Head of caudate nucleus (tissue), 42 donors: ENCODE measurements at regions not wholly inside any gene's neighbourhood (a gene's known extent, or its start where the extent isn't known, plus 50 kb on each side); places are given as distances from the start of the nearest gene placed in this dataset.
"Not testable (repeated sequence)": the region's sequence is repeated elsewhere in the genome, so short reads cannot be mapped to it uniquely, and the experiment has no call there.

Source experiments
- DNase-seq, 42 donors: peaks; one replicate each; pipeline versions ENCODE4 v3.0.0 to v3.0.0-alpha.2; 2020 to 2021; ENCODE audit warnings: mixed read lengths in 7 of 42
- intact Hi-C: fragments of 100-400 bp; cut with DNase I; formaldehyde crosslinking; loops from one replicate; pipeline ENCODE4 v1.15.0; 2022

- intact Hi-C loops = no loop called here
- DNase-seq = no peak
Observed at GRCh38 chr2:121818546-121818945, 63.1 kb downstream of the TSN start.

GRCh38 chr2:121819846-121820245 is 64.4 kb downstream of the TSN start:
- DNase-seq = no peak
- intact Hi-C loops = loop anchor here (10.0 kb wide), 1 partner anchor 125 kb away; no protein-coding TSS in a partner anchor

- no peak for DNase-seq
- intact Hi-C loops = loop anchor here (10.0 kb wide), 1 partner anchor 123 kb away; no protein-coding TSS in a partner anchor
Observed at GRCh38 chr2:121821476-121822158, 66.2 kb downstream of the TSN start.

GRCh38 chr2:121824264-121824663 is 68.8 kb downstream of the TSN start:
- DNase-seq = no peak
- intact Hi-C loops = loop anchor here (10.0 kb wide), 1 partner anchor 121 kb away; no protein-coding TSS in a partner anchor

GRCh38 chr2:121825003-121825950 is 69.8 kb downstream of the TSN start:
- intact Hi-C loops = loop anchor here (10.0 kb wide), 1 partner anchor 120 kb away; no protein-coding TSS in a partner anchor

GRCh38 chr2:121826036-121826435 is 70.6 kb downstream of the TSN start:
- DNase-seq = peak in 3 of 42 donors; percentile 9 to 40 (median 16)
- intact Hi-C loops = loop anchor here (10.0 kb wide), 1 partner anchor 119 kb away; no protein-coding TSS in a partner anchor

More at GRCh38 chr2:121825003-121825950, 69.8 kb downstream of the TSN start:
- no peak for DNase-seq

GRCh38 chr2:121828281-121828731 is 72.9 kb downstream of the TSN start:
- peak in 26 of 42 donors; percentile 8 to 59 (median 30) for DNase-seq
- intact Hi-C loops = loop anchor here (10.0 kb wide), 1 partner anchor 116 kb away; no protein-coding TSS in a partner anchor

GRCh38 chr2:121830809-121831208 is 75.4 kb downstream of the TSN start:
- intact Hi-C loops = no loop called here
- DNase-seq = no peak

GRCh38 chr2:121831841-121832240 is 76.4 kb downstream of the TSN start:
- no peak for DNase-seq
- intact Hi-C loops = no loop called here

- DNase-seq = no peak
- intact Hi-C loops = no loop called here
Observed at GRCh38 chr2:121832412-121833357, 77.2 kb downstream of the TSN start.

- no peak for DNase-seq
Observed at GRCh38 chr2:121833358-121833723, 77.9 kb downstream of the TSN start.

GRCh38 chr2:121836611-121837010 is 81.2 kb downstream of the TSN start:
- intact Hi-C loops = no loop called here
- DNase-seq = no peak

More at GRCh38 chr2:121833358-121833723, 77.9 kb downstream of the TSN start:
- intact Hi-C loops = no loop called here

- DNase-seq = no peak
- intact Hi-C loops = no loop called here
Observed at GRCh38 chr2:121837591-121837990, 82.1 kb downstream of the TSN start.

- intact Hi-C loops = no loop called here
- no peak for DNase-seq
Observed at GRCh38 chr2:121838551-121838950, 83.1 kb downstream of the TSN start.

GRCh38 chr2:121839584-121839983 is 84.1 kb downstream of the TSN start:
- intact Hi-C loops = no loop called here
- no peak for DNase-seq

GRCh38 chr2:121849236-121849635 is 93.8 kb downstream of the TSN start:
- intact Hi-C loops = no loop called here
- no peak for DNase-seq

- DNase-seq, intact Hi-C loops: not testable (repeated sequence)
Observed at GRCh38 chr2:121853149-121853548, 97.7 kb downstream of the TSN start.

GRCh38 chr2:121855510-121855909 is 100.1 kb downstream of the TSN start:
- DNase-seq = no peak
- intact Hi-C loops = no loop called here

GRCh38 chr2:121856360-121856759 is 100.9 kb downstream of the TSN start:
- no peak for DNase-seq

More at GRCh38 chr2:121856360-121856759, 100.9 kb downstream of the TSN start:
- intact Hi-C loops = no loop called here
